Astrocyte (in vitro differentiated cells and primary cell): ENCODE measurements at regions not wholly inside any gene's neighbourhood (a gene's known extent, or its start where the extent isn't known, plus 50 kb on each side); places are given as distances from the start of the nearest gene placed in this dataset.

Experiments used
- DNase-seq: peaks from one replicate; pipeline ENCODE4 v3.0.0-alpha.2; 2010; ENCODE audit warnings: low read depth
- FAIRE-seq: peaks from 2 replicates; lab custom pipeline; 2011; peaks lifted over from hg19 to GRCh38; lab: Jason Lieb, UNC
- H2AFZ ChIP-seq: 2 replicates; pipeline ENCODE4 v1.6.0; 2012; ENCODE audit warnings: low read depth, low read length, inconsistent platforms
- H3K27ac ChIP-seq: 2 replicates; pipeline ENCODE4 v1.5.1; 2011; ENCODE audit warnings: low read depth, low read length, inconsistent platforms
- H3K27me3 ChIP-seq: 2 replicates; pipeline ENCODE4 v1.6.0; 2011; ENCODE audit warnings: low read length, inconsistent platforms; ENCODE audit not compliant: insufficient read depth
- H3K36me3 ChIP-seq: 2 replicates; pipeline ENCODE4 v1.5.1; 2011; ENCODE audit warnings: low read length, inconsistent platforms; ENCODE audit not compliant: insufficient read depth
- H3K4me1 ChIP-seq: 2 replicates; pipeline ENCODE4 v1.5.1; 2011; ENCODE audit warnings: low read length, inconsistent platforms; ENCODE audit not compliant: insufficient read depth
- H3K4me2 ChIP-seq: 2 replicates; pipeline ENCODE4 v1.6.0; 2012; ENCODE audit warnings: low read length, inconsistent platforms
- H3K4me3 ChIP-seq: 2 replicates; pipeline ENCODE4 v1.5.1; 2011; ENCODE audit warnings: low read depth, mild to moderate bottlenecking, low read length, inconsistent platforms; ENCODE audit not compliant: insufficient read depth
- H3K79me2 ChIP-seq: 2 replicates; pipeline ENCODE4 v1.6.0; 2012; ENCODE audit warnings: mild to moderate bottlenecking, low read length, inconsistent platforms; ENCODE audit not compliant: insufficient read depth
- H3K9ac ChIP-seq: 2 replicates; pipeline ENCODE4 v1.6.0; 2012; ENCODE audit warnings: mild to moderate bottlenecking, low read length, inconsistent platforms
- H3K9me3 ChIP-seq: 2 replicates; pipeline ENCODE4 v1.5.1; 2012; ENCODE audit warnings: low read depth, mild to moderate bottlenecking, low read length, inconsistent platforms; ENCODE audit not compliant: insufficient read depth
- H4K20me1 ChIP-seq: 2 replicates; pipeline ENCODE4 v1.6.0; 2012; ENCODE audit warnings: low read length, inconsistent platforms; ENCODE audit not compliant: insufficient read depth
- H3K27ac Mint-ChIP-seq: one replicate; pipeline ENCODE4 v1.8.0; 2021; ENCODE audit warnings: mild to moderate bottlenecking, mixed read lengths; ENCODE audit not compliant: unreplicated experiment
- H3K27me3 Mint-ChIP-seq: one replicate; pipeline ENCODE4 v1.8.0; 2021; ENCODE audit warnings: low read depth, mixed read lengths; ENCODE audit not compliant: unreplicated experiment
- H3K36me3 Mint-ChIP-seq: one replicate; pipeline ENCODE4 v1.8.0; 2021; ENCODE audit warnings: low read depth, mixed read lengths; ENCODE audit not compliant: unreplicated experiment
- H3K4me1 Mint-ChIP-seq: one replicate; pipeline ENCODE4 v1.8.0; 2021; ENCODE audit warnings: low read depth, mixed read lengths; ENCODE audit not compliant: unreplicated experiment
- H3K4me3 Mint-ChIP-seq: one replicate; pipeline ENCODE4 v1.8.0; 2021; ENCODE audit warnings: mild to moderate bottlenecking, moderate library complexity, mixed read lengths; ENCODE audit not compliant: unreplicated experiment
- H3K9me3 Mint-ChIP-seq: one replicate; pipeline ENCODE4 v1.8.0; 2021; ENCODE audit warnings: mild to moderate bottlenecking, mixed read lengths; ENCODE audit not compliant: unreplicated experiment
- EZH2 ChIP-seq: IDR thresholded peaks from 2 replicates; pipeline ENCODE4 v1.6.1; 2012; ENCODE audit warnings: mild to moderate bottlenecking, low read length, inconsistent platforms; ENCODE audit not compliant: insufficient read depth
- TF ChIP-seq, protein P1 (sequence below): IDR thresholded peaks from 2 replicates; pipeline ENCODE4 v1.5.1; 2011; ENCODE audit warnings: low read depth, mild to moderate bottlenecking, inconsistent platforms, low read length, moderate library complexity; ENCODE audit not compliant: insufficient read depth

DNA sequence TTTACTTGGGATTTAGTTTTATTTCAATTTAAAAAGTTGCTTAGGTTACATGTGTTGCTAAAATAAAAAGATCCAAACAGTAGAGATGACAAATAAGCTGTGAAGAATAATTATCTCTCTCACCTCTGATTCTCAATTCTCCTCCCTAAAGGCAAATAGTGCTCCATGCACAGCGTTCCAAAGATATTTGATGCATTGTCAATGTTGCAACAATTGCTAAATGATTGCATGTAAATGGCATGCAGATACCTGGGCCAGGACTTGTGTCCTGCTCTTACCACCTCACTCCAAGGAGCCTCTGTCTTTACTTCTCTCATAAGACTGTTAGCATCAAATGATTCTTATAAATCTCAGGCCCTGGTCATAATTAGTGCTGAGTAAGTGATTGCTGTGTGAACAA is 217.7 kb downstream of the SEC23IP start:
- Histone ChIP-seq H4K20me1 (no peaks in the 10 kb centered on the region), H3K79me2 (no peaks in the 10 kb centered on the region), H3K9me3 (no peaks in the 10 kb centered on the region), H3K4me3 (no peak overlapping the region), H3K27ac (no peak overlapping the region), H3K27me3 (no peaks in the 10 kb centered on the region), H3K4me1 (no peaks in the 10 kb centered on the region), H2AFZ (no peak overlapping the region), H3K9ac (no peak overlapping the region), H3K36me3 (no peaks in the 10 kb centered on the region), H3K4me2 (no peak overlapping the region)
- Mint-ChIP-seq H3K27ac (no peak overlapping the region), H3K27me3 (no peaks in the 10 kb centered on the region), H3K4me1 (no peaks in the 10 kb centered on the region), H3K4me3 (no peak overlapping the region), H3K36me3 (no peaks in the 10 kb centered on the region), H3K9me3 (no peaks in the 10 kb centered on the region)
- TF ChIP-seq, protein P1, sequence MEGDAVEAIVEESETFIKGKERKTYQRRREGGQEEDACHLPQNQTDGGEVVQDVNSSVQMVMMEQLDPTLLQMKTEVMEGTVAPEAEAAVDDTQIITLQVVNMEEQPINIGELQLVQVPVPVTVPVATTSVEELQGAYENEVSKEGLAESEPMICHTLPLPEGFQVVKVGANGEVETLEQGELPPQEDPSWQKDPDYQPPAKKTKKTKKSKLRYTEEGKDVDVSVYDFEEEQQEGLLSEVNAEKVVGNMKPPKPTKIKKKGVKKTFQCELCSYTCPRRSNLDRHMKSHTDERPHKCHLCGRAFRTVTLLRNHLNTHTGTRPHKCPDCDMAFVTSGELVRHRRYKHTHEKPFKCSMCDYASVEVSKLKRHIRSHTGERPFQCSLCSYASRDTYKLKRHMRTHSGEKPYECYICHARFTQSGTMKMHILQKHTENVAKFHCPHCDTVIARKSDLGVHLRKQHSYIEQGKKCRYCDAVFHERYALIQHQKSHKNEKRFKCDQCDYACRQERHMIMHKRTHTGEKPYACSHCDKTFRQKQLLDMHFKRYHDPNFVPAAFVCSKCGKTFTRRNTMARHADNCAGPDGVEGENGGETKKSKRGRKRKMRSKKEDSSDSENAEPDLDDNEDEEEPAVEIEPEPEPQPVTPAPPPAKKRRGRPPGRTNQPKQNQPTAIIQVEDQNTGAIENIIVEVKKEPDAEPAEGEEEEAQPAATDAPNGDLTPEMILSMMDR, result no peak
- no peak for TF ChIP-seq EZH2
- DNase-seq, result no peak
- FAIRE-seq, result no peak

DNA sequence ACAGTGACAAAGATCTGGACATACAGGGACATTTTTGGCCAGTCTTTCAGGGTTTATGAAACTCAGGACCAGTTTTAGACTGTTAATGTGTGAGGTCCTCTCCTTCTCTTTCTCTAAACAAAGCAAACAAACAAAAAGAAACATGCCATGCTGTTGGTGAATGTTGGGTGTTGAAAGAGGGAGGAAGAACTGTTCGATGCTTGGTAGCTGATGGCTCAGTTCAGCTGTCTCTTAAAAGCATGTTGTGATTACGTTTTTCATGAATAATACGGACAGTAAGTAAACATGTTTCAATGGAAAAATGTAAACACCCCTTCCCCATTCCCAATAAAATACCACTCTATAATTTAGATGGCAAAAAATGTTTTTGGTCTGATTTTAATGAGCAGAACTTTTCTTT is 219.1 kb downstream of the SEC23IP start:
- Histone ChIP-seq H3K4me2 (no peak overlapping the region), H3K79me2 (no peaks in the 10 kb centered on the region), H3K4me3 (no peak overlapping the region), H3K27ac (no peak overlapping the region), H3K4me1 (no peaks in the 10 kb centered on the region), H4K20me1 (no peaks in the 10 kb centered on the region), H3K9ac (no peak overlapping the region), H3K9me3 (no peaks in the 10 kb centered on the region), H3K36me3 (no peaks in the 10 kb centered on the region), H3K27me3 (no peaks in the 10 kb centered on the region), H2AFZ (no peak overlapping the region)
- TF ChIP-seq, protein P1, result no peak
- no peak for TF ChIP-seq EZH2
- H3K9me3 Mint-ChIP-seq, result no peaks in the 10 kb centered on the region
- no peak overlapping the region for H3K27ac Mint-ChIP-seq
- FAIRE-seq (no peak), DNase-seq (no peak)
- H3K27me3 Mint-ChIP-seq, result no peaks in the 10 kb centered on the region
- no peaks in the 10 kb centered on the region for H3K4me1 Mint-ChIP-seq
- H3K4me3 Mint-ChIP-seq, result no peak overlapping the region
- no peaks in the 10 kb centered on the region for H3K36me3 Mint-ChIP-seq

DNA sequence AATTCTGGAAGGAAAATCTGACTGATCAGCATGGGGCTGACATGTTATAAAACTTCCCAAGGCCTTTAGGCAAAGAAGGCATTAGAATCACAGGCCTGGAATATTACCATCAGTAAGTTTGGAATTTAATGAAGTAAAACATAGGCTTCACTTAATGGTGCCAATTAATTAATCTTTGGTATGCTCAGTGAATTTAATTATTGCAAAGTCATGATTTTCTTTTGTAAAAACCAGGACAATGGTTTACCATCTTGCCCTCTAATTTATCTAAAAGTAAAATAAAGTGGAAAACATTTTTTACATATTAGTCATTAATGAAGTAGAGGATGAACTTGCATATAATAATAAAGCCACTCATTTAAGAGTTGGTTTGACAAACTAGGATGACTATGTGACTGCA is 220.3 kb downstream of the SEC23IP start:
- no peaks in the 10 kb centered on the region for H3K4me1 ChIP-seq
- no peak for TF ChIP-seq EZH2
- TF ChIP-seq, protein P1, result no peak
- H3K36me3 Mint-ChIP-seq, result no peaks in the 10 kb centered on the region
- no peaks in the 10 kb centered on the region for H4K20me1 ChIP-seq
- H3K4me3 ChIP-seq, result no peak overlapping the region
- H3K36me3 ChIP-seq, result no peaks in the 10 kb centered on the region
- DNase-seq, result no peak
- no peaks in the 10 kb centered on the region for H3K9me3 Mint-ChIP-seq
- no peak overlapping the region for H3K27ac Mint-ChIP-seq
- no peak overlapping the region for H3K4me3 Mint-ChIP-seq
- H3K27me3 ChIP-seq, result no peaks in the 10 kb centered on the region
- no peaks in the 10 kb centered on the region for H3K79me2 ChIP-seq
- FAIRE-seq, result no peak
- H3K27me3 Mint-ChIP-seq, result no peaks in the 10 kb centered on the region
- H3K4me1 Mint-ChIP-seq, result no peaks in the 10 kb centered on the region
- H2AFZ ChIP-seq, result no peak overlapping the region
- no peak overlapping the region for H3K27ac ChIP-seq
- no peaks in the 10 kb centered on the region for H3K9me3 ChIP-seq
- no peak overlapping the region for H3K4me2 ChIP-seq
- H3K9ac ChIP-seq, result no peak overlapping the region
